H7 (cell line): ENCODE measurements at regions not wholly inside any gene's neighbourhood (a gene's known extent, or its start where the extent isn't known, plus 50 kb on each side); places are given as distances from the start of the nearest gene placed in this dataset.

Experiments
- DNase-seq: peaks from one replicate; pipeline ENCODE4 v3.0.0; 2012
- H3K27me3 ChIP-seq: 2 replicates; pipeline ENCODE4 v1.6.0; 2011; ENCODE audit warnings: mild to moderate bottlenecking, low read length; ENCODE audit not compliant: control insufficient read depth, insufficient read depth
- H3K36me3 ChIP-seq: replicated peaks from 2 replicates; pipeline ENCODE4 v1.5.1; 2011; ENCODE audit warnings: low read length; ENCODE audit not compliant: control insufficient read depth, insufficient read depth
- H3K4me3 ChIP-seq: 2 replicates; pipeline ENCODE4 v1.5.1; 2011; ENCODE audit warnings: low read depth, mild to moderate bottlenecking, control low read depth, low read length, moderate library complexity; ENCODE audit not compliant: insufficient read depth

- Histone ChIP-seq H3K4me3 (no peak overlapping the region), H3K36me3 (no peaks in the 10 kb centered on the region), H3K27me3 (no peaks in the 10 kb centered on the region)
- no peak for DNase-seq
These were observed 627.1 kb upstream of the FZD8 start for GRCh38 chr10:36269222-36269621.

DNA sequence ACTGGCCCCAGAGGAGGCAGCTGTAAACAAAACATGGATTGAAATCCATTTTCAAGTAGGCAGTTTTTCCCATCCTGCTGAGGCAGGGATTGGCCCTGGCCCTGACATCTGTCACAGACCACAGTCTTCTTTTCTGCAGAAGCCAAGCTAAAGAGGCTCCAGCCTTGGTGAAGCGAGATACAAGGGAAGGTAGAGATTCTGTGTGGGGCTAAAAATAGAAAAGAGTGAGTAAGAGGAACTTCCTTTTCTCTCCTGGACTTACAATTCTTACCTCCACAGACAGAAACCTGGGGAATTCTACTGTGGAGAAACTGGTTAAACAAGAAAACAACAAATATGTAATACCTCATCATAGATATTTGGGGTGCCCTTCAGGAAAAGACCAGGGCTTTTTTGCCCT is 624.8 kb upstream of the FZD8 start:
- DNase-seq: no peak

GRCh38 chr10:36265741-36266140 is 623.6 kb upstream of the FZD8 start:
- H3K4me3 ChIP-seq: no peak overlapping the region
- DNase-seq: no peak

More for the DNA sequence above, 624.8 kb upstream of the FZD8 start:
- Histone ChIP-seq H3K27me3 (no peaks in the 10 kb centered on the region), H3K36me3 (no peaks in the 10 kb centered on the region), H3K4me3 (no peak overlapping the region)

GRCh38 chr10:36263871-36264270 is 621.8 kb upstream of the FZD8 start:
- no peaks in the 10 kb centered on the region for H3K36me3 ChIP-seq
- H3K4me3 ChIP-seq: no peak overlapping the region
- no peaks in the 10 kb centered on the region for H3K27me3 ChIP-seq
- DNase-seq: no peak

More at GRCh38 chr10:36265741-36266140, 623.6 kb upstream of the FZD8 start:
- Histone ChIP-seq H3K36me3 (no peaks in the 10 kb centered on the region), H3K27me3 (no peaks in the 10 kb centered on the region)

DNA sequence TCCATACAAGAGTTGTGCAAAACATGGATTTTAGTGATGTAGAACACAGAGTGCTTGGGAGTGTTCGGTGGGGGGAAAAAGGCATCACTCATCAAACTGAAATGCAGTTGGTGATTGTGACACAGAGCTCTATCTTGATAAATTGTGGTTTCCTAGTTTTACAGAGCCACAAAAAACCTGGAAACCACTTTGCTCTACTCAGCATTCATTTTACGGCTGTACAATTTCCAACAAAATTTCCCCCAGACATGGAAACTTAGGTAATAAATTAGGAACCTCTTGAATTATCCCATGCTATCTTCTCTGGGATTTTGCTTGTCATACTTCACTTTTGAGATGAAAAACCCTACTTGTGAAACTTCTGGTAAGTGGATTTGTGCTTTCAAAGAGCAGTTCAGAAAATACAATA is 614.9 kb upstream of the FZD8 start:
- DNase-seq: no peak

GRCh38 chr10:36256166-36256565 is 614.1 kb upstream of the FZD8 start:
- no peak for DNase-seq
- Histone ChIP-seq H3K4me3 (no peak overlapping the region), H3K36me3 (no peaks in the 10 kb centered on the region), H3K27me3 (no peaks in the 10 kb centered on the region)

More for the DNA sequence above, 614.9 kb upstream of the FZD8 start:
- H3K27me3 ChIP-seq: no peaks in the 10 kb centered on the region
- no peaks in the 10 kb centered on the region for H3K36me3 ChIP-seq
- no peak overlapping the region for H3K4me3 ChIP-seq

DNA sequence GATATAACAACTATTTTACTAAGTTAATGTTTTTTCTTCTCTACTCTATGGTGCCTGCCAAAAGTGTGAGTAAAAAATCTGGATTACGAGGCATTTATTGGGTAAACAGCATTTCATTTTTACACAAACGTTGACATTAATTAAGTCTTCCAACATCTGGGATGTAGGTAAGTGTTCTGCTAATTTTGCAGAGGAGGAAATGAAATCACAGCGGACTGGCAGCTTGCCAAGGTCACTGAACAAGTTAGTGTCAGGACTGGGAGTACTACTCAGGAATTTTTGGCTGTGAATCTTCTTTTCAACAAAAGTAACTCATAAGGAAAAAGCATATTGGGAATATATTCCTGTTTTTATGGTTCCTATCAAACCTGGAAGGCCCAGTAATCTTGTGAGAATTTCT is 612.1 kb upstream of the FZD8 start:
- H3K4me3 ChIP-seq: no peak overlapping the region
- no peak for DNase-seq
- no peaks in the 10 kb centered on the region for H3K36me3 ChIP-seq
- no peaks in the 10 kb centered on the region for H3K27me3 ChIP-seq

- Histone ChIP-seq H3K36me3 (no peaks in the 10 kb centered on the region), H3K27me3 (no peaks in the 10 kb centered on the region), H3K4me3 (no peak overlapping the region)
- DNase-seq: no peak
These were observed 611.6 kb upstream of the FZD8 start for GRCh38 chr10:36253731-36254130.

DNA sequence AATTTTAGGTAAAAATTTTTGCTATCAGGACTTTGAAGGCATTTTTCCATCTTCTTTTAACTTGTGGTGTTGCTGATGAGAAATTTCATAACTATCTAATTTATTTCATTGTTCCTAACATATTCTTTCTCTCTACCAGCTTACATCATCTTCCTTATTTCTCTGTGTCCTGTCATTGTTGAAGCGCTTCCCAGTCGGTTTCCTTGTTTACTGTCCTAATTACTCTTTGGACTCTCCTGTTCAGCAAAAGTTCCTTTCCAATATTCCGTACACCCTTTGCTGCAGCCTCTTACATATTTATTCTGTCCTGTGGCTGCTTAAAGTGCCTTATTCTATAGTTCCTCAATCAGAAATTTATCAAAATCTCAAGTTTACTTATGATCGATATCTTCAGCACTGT is 609.0 kb upstream of the FZD8 start:
- H3K27me3 ChIP-seq: no peaks in the 10 kb centered on the region
- no peak overlapping the region for H3K4me3 ChIP-seq
- no peaks in the 10 kb centered on the region for H3K36me3 ChIP-seq
- no peak for DNase-seq

- Histone ChIP-seq H3K4me3 (no peak overlapping the region), H3K27me3 (no peaks in the 10 kb centered on the region), H3K36me3 (no peaks in the 10 kb centered on the region)
- no peak for DNase-seq
These were observed 606.3 kb upstream of the FZD8 start for GRCh38 chr10:36248304-36248981.

DNA sequence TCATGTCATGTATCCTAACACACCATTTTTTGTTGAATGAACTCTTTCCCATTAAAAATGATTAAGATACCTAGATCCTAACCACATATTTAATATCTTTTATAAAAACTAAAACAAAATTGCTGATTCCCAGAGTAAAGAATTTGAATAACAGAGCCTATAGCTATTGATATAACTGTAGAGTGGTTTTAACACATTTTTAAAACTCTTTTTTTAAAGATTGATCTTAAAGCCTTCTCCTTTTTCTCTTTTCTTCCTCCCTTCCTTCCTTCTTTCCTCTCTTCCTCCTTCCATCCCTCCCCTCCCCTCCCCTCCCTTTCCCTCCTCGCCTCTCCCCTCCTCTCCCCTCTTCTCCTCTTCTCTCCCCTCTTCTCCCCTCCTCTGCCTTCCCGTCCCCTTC is 605.4 kb upstream of the FZD8 start:
- Histone ChIP-seq H3K4me3 (no peak overlapping the region), H3K36me3 (no peaks in the 10 kb centered on the region), H3K27me3 (no peaks in the 10 kb centered on the region)
- DNase-seq: no peak

DNA sequence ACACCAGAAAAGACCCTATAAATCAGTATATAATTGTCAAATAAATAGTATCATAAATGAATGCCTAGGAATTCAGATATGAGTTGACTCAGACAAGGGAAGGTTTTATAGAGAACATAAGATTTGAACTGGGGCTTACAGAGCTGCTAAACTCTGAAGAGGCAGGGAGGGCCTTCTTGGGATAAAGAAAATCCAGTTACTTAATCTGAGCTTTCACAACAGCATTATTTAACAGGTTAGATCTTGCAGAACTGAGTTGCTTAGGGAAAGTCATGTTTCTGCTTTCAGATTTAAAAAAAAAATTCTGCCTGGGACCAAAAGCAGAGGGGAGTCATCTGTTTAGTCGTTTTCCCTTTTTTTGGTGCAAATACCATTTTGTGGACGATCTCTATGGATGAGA is 594.8 kb upstream of the FZD8 start:
- H3K27me3 ChIP-seq: no peaks in the 10 kb centered on the region
- no peaks in the 10 kb centered on the region for H3K36me3 ChIP-seq
- no peak overlapping the region for H3K4me3 ChIP-seq
- no peak for DNase-seq

DNA sequence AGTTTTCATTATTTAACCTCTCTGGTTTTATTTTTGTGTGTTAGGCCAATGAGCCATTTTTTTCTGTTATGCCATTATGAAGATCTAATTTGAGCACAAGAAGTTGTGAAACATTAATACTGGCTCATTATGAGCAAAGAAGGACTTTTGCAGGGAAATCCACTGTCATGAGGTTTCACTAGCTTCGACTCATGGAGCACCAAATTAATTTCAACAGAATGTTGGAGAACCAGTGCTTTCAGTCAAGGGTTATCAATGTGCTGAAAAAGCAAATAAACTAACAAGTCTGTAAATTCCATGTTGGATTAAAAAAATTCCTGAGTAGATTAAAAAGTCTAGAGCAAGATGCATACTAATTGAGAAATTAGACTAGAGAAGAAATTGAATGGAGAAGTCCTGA is 594.2 kb upstream of the FZD8 start:
- no peak overlapping the region for H3K4me3 ChIP-seq
- no peak for DNase-seq
- H3K36me3 ChIP-seq: no peaks in the 10 kb centered on the region
- no peaks in the 10 kb centered on the region for H3K27me3 ChIP-seq

GRCh38 chr10:36232935-36233334 is 590.8 kb upstream of the FZD8 start:
- H3K36me3 ChIP-seq: no peaks in the 10 kb centered on the region
- H3K27me3 ChIP-seq: no peaks in the 10 kb centered on the region
- H3K4me3 ChIP-seq: no peak overlapping the region
- no peak for DNase-seq

- H3K27me3 ChIP-seq: no peaks in the 10 kb centered on the region
- H3K4me3 ChIP-seq: no peak overlapping the region
- H3K36me3 ChIP-seq: no peaks in the 10 kb centered on the region
- no peak for DNase-seq
These were observed 582.4 kb upstream of the FZD8 start for GRCh38 chr10:36224431-36224985.

GRCh38 chr10:36221101-36221500 is 579.0 kb upstream of the FZD8 start:
- Histone ChIP-seq H3K27me3 (no peaks in the 10 kb centered on the region), H3K36me3 (no peaks in the 10 kb centered on the region), H3K4me3 (no peak overlapping the region)
- no peak for DNase-seq
